ENCODE measurements at regions not wholly inside any gene's neighbourhood (a gene's known extent, or its start where the extent isn't known, plus 50 kb on each side); places are given as distances from the start of the nearest gene placed in this dataset.
"Not testable (repeated sequence)": the region's sequence is repeated elsewhere in the genome, so short reads cannot be mapped to it uniquely, and the experiment has no call there.

DNA sequence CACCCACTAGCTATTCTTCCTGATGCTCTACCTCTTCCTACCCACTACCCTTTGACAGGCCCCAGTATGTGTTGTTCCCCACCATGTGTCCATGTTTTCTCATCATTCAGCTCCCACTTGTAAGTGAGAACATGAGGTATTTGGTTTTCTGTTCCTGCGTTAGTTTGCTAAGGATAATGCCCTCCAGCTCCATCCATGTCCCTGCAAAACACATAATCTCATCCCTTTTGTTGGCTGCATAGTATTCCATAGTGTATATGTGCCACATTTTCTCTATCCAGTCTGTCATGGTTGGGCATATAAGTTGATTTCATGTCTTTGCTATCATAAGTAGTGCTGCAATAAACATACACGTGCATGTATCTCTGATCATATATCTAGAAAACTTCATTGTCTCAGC is 218.3 kb upstream of the STXBP5 start:
- no peak for DNase-seq (ENCODE audit: low read depth)

DNA sequence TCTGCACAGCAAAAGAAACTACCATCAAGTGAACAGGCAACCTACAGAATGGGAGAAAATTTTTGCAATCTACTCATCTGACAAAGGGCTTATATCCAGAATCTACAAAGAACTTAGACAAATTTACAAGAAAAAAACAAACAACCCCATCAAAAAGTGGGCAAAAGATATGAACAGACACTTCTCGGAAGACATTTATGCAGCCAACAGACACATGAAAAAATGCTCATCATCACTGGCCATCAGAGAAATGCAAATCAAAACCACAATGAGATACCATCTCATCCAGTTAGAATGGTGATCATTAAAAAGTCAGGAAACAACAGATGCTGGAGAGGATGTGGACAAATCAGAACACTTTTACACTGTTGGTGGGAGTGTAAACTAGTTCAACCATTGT is 216.3 kb upstream of the STXBP5 start:
- DNase-seq (ENCODE audit: low read depth) = not testable (repeated sequence)

GRCh38 chr6:146989860-146990259 is 214.4 kb upstream of the STXBP5 start:
- no peak for DNase-seq (ENCODE audit: low read depth)

- no peak for DNase-seq (ENCODE audit: low read depth)
These were observed 213.9 kb upstream of the STXBP5 start for GRCh38 chr6:146990284-146990683.

DNA sequence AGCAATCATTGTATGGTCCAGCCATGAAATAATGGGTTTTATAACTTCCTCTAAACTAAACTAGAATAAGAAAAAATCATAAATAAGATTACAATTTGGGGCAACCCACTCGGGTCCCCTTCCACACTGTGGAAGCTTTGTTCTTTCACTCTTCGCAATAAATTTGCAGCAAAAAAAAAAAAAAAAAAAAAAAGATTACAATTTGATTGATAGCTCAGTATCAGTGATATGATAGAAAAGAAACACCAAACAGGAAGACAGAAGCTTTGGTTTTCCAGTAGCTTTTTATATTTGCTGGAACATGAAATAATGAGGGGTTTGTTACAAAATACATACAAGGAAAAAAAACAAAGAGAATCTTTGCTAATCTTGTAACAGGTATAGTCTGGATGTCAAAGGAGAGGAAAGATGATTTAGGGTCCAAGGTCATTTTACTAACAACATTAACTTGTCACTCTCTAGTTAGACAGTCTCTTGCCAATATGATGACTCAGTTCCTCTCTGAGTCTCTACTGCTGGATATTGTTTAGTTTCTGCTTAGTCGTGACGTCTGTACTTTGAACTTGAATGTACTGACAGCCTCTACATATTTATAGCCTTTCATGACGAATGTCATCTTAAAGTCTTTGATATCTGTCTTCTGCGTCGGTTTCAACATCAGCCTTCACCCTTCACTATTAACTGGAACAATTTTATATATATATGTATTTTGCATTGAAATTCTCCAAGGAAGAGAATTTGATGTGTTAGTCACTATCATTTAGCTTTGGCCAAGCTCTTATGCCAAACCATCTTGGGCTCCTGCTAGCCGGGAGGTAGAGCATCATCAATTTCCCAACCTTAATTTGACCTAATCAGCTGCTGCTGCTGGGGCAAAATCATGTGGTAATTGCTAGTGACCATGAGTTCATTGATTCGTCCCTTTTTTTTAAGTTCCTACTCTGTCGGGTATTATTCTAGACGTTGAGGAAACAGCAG is 213.1 kb upstream of the STXBP5 start:
- DNase-seq (ENCODE audit: low read depth) = no peak

- peak; percentile 44 for DNase-seq (ENCODE audit: low read depth)
These were observed 207.2 kb upstream of the STXBP5 start for GRCh38 chr6:146997062-146997461.

- DNase-seq (ENCODE audit: low read depth) = no peak
These were observed 204.5 kb upstream of the STXBP5 start for GRCh38 chr6:146999766-147000165.

- DNase-seq (ENCODE audit: low read depth) = peak; percentile 75
These were observed 203.4 kb upstream of the STXBP5 start for GRCh38 chr6:147000545-147001488.

DNA sequence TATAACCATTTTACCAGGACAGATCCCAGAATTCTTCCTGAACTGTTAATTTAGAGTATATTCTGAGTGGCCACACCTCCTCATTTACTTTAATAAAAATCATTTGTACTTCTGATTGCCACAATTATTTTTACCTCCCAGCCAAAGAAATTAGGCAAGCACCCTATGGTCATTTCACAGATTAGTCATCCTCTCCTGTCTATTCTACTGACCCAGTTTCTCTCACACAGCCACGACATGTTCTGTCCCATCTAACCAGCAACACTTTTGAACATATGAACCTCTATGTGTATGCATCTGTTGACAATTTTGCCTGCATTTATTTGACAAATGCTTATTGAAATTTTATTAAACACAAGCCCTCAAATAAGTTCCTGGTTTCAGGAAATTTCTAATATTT is 202.6 kb upstream of the STXBP5 start:
- no peak for DNase-seq (ENCODE audit: low read depth)

GRCh38 chr6:147003186-147003585 is 201.0 kb upstream of the STXBP5 start:
- no peak for DNase-seq (ENCODE audit: low read depth)

- DNase-seq (ENCODE audit: low read depth) = no peak
These were observed 198.7 kb upstream of the STXBP5 start for GRCh38 chr6:147005499-147005898.

DNA sequence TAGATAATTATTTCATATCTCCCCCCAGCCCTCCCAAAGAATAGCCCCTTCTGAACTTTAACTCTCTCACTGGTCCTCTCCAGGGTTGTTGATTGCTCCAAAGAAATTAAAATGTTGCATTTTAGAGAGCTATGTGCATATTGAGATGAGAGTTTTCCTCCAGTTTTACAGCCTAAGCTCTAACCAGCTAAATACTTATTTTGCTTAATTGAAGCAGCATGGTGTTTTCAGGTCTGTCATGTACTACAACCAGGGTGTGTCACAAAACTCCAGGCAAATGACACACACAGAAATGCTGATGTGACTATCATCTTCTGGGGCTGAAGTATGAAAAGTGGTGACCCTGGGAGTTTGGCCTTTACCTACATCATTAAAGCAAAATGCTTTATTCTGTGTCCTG is 196.8 kb upstream of the STXBP5 start:
- DNase-seq (ENCODE audit: low read depth) = no peak

DNA sequence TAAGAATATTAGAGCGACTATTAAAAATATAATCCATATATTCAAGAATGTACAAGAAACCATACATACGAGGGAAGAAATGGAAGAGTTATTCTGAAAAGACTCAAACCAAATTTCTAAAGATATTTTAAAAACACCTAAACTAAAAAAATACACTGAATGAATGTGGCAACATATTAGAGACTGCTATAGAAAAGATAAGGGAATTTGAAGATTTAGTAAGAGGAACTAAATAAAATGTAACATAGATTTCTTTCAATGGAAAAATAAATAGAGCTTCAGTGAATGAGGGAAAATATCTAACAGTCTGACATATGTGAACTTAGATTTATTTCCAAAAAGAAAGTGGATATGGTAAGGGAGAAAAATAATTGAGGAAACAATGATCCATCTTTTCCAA is 194.9 kb upstream of the STXBP5 start:
- DNase-seq (ENCODE audit: low read depth) = no peak

DNA sequence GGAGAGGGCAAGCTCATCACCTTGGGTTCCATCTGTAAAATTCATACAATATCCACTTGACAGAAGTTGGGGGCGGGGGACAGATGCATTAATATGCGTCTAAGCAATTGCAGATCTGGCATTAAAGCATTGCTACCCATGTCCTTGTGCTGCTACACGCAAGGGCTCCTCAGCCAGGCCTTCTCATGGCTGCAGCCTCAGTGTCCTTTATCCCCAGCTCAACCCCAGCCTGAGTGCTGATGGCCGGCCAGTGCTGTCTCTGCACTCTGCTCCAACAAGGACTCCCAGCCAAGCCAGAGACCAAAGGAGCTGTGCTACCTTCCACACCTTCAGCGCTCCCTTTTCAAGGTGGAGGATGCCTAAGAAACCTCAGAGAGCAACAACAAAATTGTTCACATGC is 188.5 kb upstream of the STXBP5 start:
- no peak for DNase-seq (ENCODE audit: low read depth)

DNA sequence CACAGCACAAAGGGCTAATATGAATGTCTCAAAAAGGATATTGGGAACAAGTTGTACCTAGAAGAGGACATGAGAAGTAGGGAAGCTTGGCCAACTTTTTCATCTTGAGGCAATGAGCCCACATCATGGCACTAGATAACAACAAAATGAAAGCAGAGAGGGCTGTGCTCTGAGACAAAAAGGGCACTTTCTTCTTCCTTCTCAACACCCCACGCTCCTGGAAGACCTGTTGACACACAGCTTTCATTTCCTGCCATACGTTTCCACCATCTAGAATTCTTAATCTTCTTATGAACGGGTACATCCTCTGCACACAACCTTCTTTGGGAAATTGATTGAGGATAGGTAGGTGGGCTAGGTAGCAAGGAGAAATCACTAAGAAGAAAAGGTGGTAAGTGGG is 187.8 kb upstream of the STXBP5 start:
- no peak for DNase-seq (ENCODE audit: low read depth)

DNA sequence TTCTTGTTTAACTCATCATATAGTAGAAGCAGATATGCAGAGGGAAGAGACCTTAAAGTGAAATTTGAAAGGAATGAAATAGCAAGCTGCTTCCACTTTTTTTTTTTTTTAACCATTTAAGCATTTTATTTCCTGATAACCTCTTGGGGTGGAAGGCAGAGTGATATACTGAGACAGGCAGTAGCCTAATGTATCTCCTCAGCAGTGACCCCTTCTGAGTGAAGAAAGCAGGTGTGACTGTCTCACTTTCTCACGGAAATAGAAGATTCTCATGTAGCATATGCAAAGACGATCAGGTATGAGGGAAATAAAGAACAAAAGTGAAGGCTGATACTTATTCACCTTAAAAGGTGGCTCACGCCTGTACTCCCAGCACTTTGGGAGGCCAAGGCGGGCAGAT is 187.1 kb upstream of the STXBP5 start:
- DNase-seq (ENCODE audit: low read depth) = no peak

DNA sequence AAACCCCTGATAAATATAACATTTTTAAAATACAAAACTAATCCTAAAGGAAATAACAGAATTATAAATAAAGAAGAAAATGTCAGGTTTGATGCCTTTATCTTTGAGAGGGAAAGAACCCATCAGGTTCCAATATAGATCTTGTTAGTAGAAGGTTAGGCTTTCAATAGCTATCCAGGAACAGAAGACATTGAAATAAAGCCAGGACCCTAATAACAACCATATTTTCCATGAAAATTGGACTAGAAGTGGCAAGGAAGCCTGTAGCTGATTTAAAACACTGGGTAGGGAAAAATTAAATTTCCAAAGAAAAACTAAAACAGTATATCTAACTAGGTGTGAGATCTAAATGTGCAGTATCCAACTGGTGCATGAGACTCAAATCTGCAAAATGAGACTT is 185.2 kb upstream of the STXBP5 start:
- no peak for DNase-seq (ENCODE audit: low read depth)

DNA sequence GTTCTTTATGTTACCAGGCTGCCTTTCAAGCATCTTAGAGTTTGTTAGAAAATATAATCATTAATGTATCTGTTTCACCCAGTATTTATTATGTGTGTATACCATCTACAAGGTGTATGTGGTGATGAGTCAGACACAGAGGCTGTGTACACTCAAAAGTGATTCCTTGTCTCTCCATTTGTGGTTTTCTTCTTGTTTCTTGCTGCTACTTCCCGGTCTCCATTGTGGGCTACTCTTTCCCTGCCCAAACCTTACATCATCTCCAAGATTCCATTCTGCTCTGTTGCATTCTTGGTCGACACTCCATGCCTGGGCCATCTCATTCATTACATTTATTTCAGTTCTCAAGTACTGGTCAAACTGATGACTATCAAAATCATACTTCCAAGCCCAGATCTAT is 182.2 kb upstream of the STXBP5 start:
- no peak for DNase-seq (ENCODE audit: low read depth)

GRCh38 chr6:147023148-147023547 is 181.1 kb upstream of the STXBP5 start:
- DNase-seq (ENCODE audit: low read depth) = no peak

DNA sequence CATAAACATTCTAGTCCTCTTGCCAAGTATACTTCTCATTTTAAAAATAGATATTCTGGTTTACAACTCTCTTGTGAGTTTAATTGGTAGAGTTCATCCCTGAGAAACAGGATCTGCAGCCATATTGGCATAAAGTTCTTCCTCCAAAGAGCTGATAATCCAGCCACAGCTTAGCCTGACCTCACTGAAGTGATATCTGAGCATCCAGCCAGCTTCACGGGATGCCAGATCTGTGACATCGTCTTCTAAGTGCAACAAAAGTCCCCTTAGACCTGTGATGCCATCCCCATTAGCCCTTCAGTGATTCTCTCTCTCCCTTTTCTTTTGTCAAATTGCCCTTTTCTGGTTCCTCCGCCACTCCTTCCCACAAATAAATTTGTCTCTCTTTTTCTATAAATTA is 180.6 kb upstream of the STXBP5 start:
- no peak for DNase-seq (ENCODE audit: low read depth)

GRCh38 chr6:147029923-147030322 is 174.3 kb upstream of the STXBP5 start:
- no peak for DNase-seq (ENCODE audit: low read depth)

DNA sequence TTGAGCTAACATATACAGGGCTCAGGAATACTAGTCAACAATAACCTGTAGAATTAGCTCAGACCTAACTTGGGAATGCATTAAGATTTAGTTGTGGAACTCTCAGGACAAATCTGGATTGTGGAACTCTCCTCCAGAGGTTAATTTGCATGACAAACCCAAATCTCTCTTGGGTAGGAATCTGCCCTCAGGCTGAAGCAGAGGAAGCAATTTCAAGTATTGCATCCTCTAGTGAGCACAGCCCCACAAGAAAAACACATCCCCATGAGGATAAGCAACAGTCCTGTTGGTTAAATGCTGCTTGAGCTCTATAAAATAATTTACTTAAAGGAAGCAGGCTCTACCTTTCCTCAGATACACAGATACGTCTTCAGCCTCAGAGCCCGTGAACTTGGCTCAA is 170.9 kb upstream of the STXBP5 start:
- no peak for DNase-seq (ENCODE audit: low read depth)

DNA sequence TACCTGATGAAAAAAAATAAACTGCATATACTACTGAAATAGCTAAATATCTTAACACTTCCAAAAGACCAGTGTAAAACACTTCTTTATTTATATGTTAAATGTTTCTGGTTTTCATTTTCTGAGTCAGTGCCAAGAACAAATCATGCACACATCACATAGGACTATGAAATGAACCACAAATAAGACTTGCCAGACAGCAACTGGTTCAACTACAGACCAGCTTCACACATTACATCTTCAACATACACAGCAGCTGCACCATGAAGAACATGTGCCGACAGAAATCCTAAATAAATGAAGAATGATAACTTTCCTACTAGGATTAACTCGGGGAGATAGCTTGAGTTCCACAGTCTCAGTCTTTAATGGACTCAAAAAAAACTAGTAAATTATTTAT is 168.3 kb upstream of the STXBP5 start:
- no peak for DNase-seq (ENCODE audit: low read depth)

Measured in fibroblast of the conjunctiva (primary cell).